ENCODE measurements at regions not wholly inside any gene's neighbourhood (a gene's known extent, or its start where the extent isn't known, plus 50 kb on each side); places are given as distances from the start of the nearest gene placed in this dataset.

DNA sequence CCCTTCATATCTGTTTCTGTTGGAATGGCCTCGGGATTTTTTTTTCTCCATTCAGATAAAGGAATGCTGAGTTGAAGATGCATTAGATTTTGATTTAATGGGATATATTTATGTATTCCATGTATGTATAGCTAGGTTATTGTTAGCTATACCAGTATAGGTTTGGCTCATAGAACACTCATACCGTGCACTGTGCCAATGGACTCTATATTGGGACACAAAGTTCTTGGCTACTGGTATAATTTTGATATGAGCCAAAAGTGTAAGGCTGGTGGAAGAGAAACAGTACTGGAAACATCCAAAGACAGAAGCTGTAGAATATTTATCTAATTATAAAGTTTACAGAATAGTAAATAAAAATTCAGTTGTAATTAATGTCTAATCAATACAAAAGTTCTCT lies 1912.1 kb downstream of the STIM2 start:
- Histone ChIP-seq H3K27ac (no peak overlapping the region), H3F3A (ENCODE audit: insufficient read depth) (no peaks in the 10 kb centered on the region), H3K79me2 (ENCODE audit: insufficient read depth) (no peaks in the 10 kb centered on the region), H3K36me3 (ENCODE audit: low read depth) (no peaks in the 10 kb centered on the region), H3K4me2 (ENCODE audit: unreplicated experiment) (no peak overlapping the region), H3K9me3 (ENCODE audit: low read depth) (no peaks in the 10 kb centered on the region), H4K20me1 (ENCODE audit: insufficient read depth) (no peaks in the 10 kb centered on the region), H3K4me3 (no peak overlapping the region), H3K9ac (no peak overlapping the region), H3K27me3 (replicated peaks; ENCODE audit: insufficient read depth) (no peaks in the 10 kb centered on the region), H3K4me1 (ENCODE audit: insufficient read depth) (peaks cover 4% of the 10 kb centered on the region; the same call in 1 of the 2 replicates), H3K9me2 (ENCODE audit: insufficient read depth) (no peaks in the 10 kb centered on the region), H2AFZ (no peak overlapping the region)
- no peak for TF ChIP-seq EZH2 (IDR thresholded peaks at IDR 0.05; ENCODE audit: insufficient read depth, poor library complexity, severe bottlenecking)
- no peak for TF ChIP-seq EZH2phosphoT487 (IDR thresholded peaks at IDR 0.05; ENCODE audit: insufficient read depth, low read depth)
- DNase-seq = no peak
- in situ Hi-C loops (cut with MboI) = no loop called here
- WGBS, 2 experiments (ENCODE audit: low coverage in 1 of 2, low lambda C conversion rate in 2 of 2, missing lambda C conversion rate in 2 of 2) = 13% methylated on average over 2 of the region's 2 CpGs

DNA sequence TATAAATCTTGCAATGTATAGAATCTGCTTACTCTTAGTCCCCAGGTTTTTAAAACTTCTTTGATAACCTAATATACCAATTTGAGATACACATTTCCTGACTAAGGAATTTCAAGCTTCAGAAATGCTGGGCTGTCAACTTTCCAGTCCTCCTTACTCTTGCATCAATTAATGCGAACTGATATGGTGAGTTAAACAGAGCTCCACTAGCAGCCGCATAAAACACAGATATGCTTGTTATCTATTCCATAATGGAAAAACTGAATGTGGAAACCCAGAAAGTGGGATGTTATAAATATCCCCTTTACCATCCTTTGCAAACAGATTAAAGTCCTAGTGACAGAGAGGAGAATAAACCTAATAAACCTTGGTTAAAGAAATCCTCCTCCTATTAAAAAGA lies 1913.7 kb downstream of the STIM2 start:
- no peak for TF ChIP-seq EZH2phosphoT487 (IDR thresholded peaks at IDR 0.05; ENCODE audit: insufficient read depth, low read depth)
- no peak for TF ChIP-seq EZH2 (IDR thresholded peaks at IDR 0.05; ENCODE audit: insufficient read depth, poor library complexity, severe bottlenecking)
- WGBS, 2 experiments (ENCODE audit: low coverage in 1 of 2, low lambda C conversion rate in 2 of 2, missing lambda C conversion rate in 2 of 2) = 32 to 39% methylated on average over 2 of the region's 2 CpGs
- Histone ChIP-seq H3K9me2 (ENCODE audit: insufficient read depth) (no peaks in the 10 kb centered on the region), H3K4me1 (ENCODE audit: insufficient read depth) (peaks cover 4% of the 10 kb centered on the region; the same call in 1 of the 2 replicates), H3K27ac (no peak overlapping the region), H3K36me3 (ENCODE audit: low read depth) (no peaks in the 10 kb centered on the region), H3F3A (ENCODE audit: insufficient read depth) (no peaks in the 10 kb centered on the region), H3K4me3 (no peak overlapping the region), H3K79me2 (ENCODE audit: insufficient read depth) (no peaks in the 10 kb centered on the region), H3K9me3 (ENCODE audit: low read depth) (no peaks in the 10 kb centered on the region), H4K20me1 (ENCODE audit: insufficient read depth) (no peaks in the 10 kb centered on the region), H3K4me2 (ENCODE audit: unreplicated experiment) (no peak overlapping the region), H2AFZ (no peak overlapping the region), H3K27me3 (replicated peaks; ENCODE audit: insufficient read depth) (no peaks in the 10 kb centered on the region), H3K9ac (no peak overlapping the region)
- no peak for DNase-seq
- in situ Hi-C loops (cut with MboI) = no loop called here

DNA sequence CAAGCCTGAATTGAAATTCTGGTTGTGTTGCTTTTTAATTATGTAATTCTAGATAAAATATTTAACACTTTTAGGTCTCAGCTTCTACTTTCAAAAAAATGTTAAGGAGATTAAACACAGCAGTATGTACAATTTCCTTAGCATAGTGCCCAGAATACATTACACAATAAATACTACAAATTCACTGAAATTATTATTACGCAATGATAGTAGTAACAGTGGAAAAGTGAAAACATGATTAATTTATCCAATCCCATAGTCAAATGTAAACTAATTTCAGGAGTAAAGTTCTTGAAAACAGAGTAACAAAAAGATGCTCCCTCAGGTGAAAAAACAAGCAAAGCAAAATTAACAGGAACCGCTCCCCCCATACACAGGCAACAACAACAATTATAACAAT lies 1915.4 kb downstream of the STIM2 start:
- H3F3A ChIP-seq (ENCODE audit: insufficient read depth) = no peaks in the 10 kb centered on the region
- H3K79me2 ChIP-seq (ENCODE audit: insufficient read depth) = no peaks in the 10 kb centered on the region
- no peak overlapping the region for H3K4me3 ChIP-seq
- H3K4me2 ChIP-seq (ENCODE audit: unreplicated experiment) = no peak overlapping the region
- no peak for TF ChIP-seq EZH2phosphoT487 (IDR thresholded peaks at IDR 0.05; ENCODE audit: insufficient read depth, low read depth)
- TF ChIP-seq EZH2 (IDR thresholded peaks at IDR 0.05; ENCODE audit: insufficient read depth, poor library complexity, severe bottlenecking) = no peak
- H3K9ac ChIP-seq = no peak overlapping the region
- H4K20me1 ChIP-seq (ENCODE audit: insufficient read depth) = no peaks in the 10 kb centered on the region
- no peak overlapping the region for H2AFZ ChIP-seq
- H3K36me3 ChIP-seq (ENCODE audit: low read depth) = no peaks in the 10 kb centered on the region
- H3K9me2 ChIP-seq (ENCODE audit: insufficient read depth) = no peaks in the 10 kb centered on the region
- WGBS, 2 experiments (ENCODE audit: low coverage in 1 of 2, low lambda C conversion rate in 2 of 2, missing lambda C conversion rate in 2 of 2) = 42 to 43% methylated on average over 2 of the region's 2 CpGs
- peaks cover 4% of the 10 kb centered on the region; the same call in 1 of the 2 replicates for H3K4me1 ChIP-seq (ENCODE audit: insufficient read depth)
- DNase-seq = no peak
- H3K27me3 ChIP-seq (replicated peaks; ENCODE audit: insufficient read depth) = no peaks in the 10 kb centered on the region
- in situ Hi-C loops (cut with MboI) = no loop called here
- H3K27ac ChIP-seq = no peak overlapping the region
- H3K9me3 ChIP-seq (ENCODE audit: low read depth) = no peaks in the 10 kb centered on the region

DNA sequence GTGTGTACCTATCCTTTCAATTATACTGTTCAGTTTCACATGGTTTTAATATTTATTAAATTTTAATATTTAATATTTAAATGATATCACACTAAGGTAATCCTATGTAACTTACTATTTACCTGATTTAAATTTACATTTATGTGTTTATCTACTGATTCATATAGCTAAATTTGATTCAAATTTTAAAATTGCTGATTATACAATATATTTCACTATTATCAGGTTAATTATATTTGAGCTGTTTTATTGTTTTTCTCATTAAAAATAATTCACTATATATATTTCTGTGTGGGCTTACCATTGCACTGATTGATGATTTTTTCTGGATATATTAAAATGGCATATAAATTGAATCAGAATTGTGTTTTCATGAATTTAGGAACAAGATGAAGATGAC lies 1923.5 kb downstream of the STIM2 start:
- Histone ChIP-seq H3K9me2 (ENCODE audit: insufficient read depth) (no peaks in the 10 kb centered on the region), H3K4me1 (ENCODE audit: insufficient read depth) (no peaks in the 10 kb centered on the region), H3K79me2 (ENCODE audit: insufficient read depth) (no peaks in the 10 kb centered on the region), H3K4me2 (ENCODE audit: unreplicated experiment) (no peak overlapping the region), H3F3A (ENCODE audit: insufficient read depth) (no peaks in the 10 kb centered on the region), H3K9ac (no peak overlapping the region), H3K36me3 (ENCODE audit: low read depth) (no peaks in the 10 kb centered on the region), H2AFZ (no peak overlapping the region), H3K9me3 (ENCODE audit: low read depth) (no peaks in the 10 kb centered on the region), H3K27me3 (replicated peaks; ENCODE audit: insufficient read depth) (no peaks in the 10 kb centered on the region), H4K20me1 (ENCODE audit: insufficient read depth) (no peaks in the 10 kb centered on the region), H3K4me3 (no peak overlapping the region), H3K27ac (no peak overlapping the region)
- in situ Hi-C loops (cut with MboI) = no loop called here
- DNase-seq = no peak
- TF ChIP-seq EZH2 (IDR thresholded peaks at IDR 0.05; ENCODE audit: insufficient read depth, poor library complexity, severe bottlenecking) = no peak
- TF ChIP-seq EZH2phosphoT487 (IDR thresholded peaks at IDR 0.05; ENCODE audit: insufficient read depth, low read depth) = no peak

DNA sequence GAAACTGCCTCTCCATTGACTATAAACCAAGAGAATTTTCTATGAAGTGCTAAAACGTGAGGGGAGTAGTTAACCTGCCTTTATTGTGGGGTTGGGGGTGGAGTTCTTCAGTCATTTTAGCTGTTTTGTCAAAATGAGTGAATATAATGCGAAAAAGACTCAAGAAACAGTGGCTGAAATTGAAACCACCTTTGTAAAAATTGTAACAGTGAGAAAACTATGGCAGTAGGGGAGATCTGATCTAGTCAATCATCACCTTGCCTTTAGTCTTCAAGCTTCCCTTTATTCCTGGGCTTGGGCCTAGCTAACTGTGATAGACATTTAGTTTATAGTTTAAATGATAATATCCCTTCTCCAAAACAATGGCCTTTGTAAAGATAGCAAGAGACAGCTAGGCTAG lies 1927.3 kb downstream of the STIM2 start:
- Histone ChIP-seq H3K36me3 (ENCODE audit: low read depth) (no peaks in the 10 kb centered on the region), H3K9me2 (ENCODE audit: insufficient read depth) (no peaks in the 10 kb centered on the region), H3K9ac (no peak overlapping the region), H3K9me3 (ENCODE audit: low read depth) (no peaks in the 10 kb centered on the region), H2AFZ (no peak overlapping the region), H4K20me1 (ENCODE audit: insufficient read depth) (no peaks in the 10 kb centered on the region), H3K4me1 (ENCODE audit: insufficient read depth) (no peaks in the 10 kb centered on the region), H3K4me2 (ENCODE audit: unreplicated experiment) (no peak overlapping the region), H3F3A (ENCODE audit: insufficient read depth) (no peaks in the 10 kb centered on the region), H3K79me2 (ENCODE audit: insufficient read depth) (no peaks in the 10 kb centered on the region), H3K27me3 (replicated peaks; ENCODE audit: insufficient read depth) (no peaks in the 10 kb centered on the region), H3K27ac (no peak overlapping the region), H3K4me3 (no peak overlapping the region)
- DNase-seq = no peak
- in situ Hi-C loops (cut with MboI) = no loop called here
- no peak for TF ChIP-seq EZH2phosphoT487 (IDR thresholded peaks at IDR 0.05; ENCODE audit: insufficient read depth, low read depth)
- TF ChIP-seq EZH2 (IDR thresholded peaks at IDR 0.05; ENCODE audit: insufficient read depth, poor library complexity, severe bottlenecking) = no peak
- 5 to 7% methylated on average over 2 of the region's 2 CpGs for WGBS, 2 experiments (ENCODE audit: low coverage in 1 of 2, low lambda C conversion rate in 2 of 2, missing lambda C conversion rate in 2 of 2)
